ENCODE measurements at regions not wholly inside any gene's neighbourhood (a gene's known extent, or its start where the extent isn't known, plus 50 kb on each side); places are given as distances from the start of the nearest gene placed in this dataset.
"Not testable (repeated sequence)": the region's sequence is repeated elsewhere in the genome, so short reads cannot be mapped to it uniquely, and the experiment has no call there.

DNA sequence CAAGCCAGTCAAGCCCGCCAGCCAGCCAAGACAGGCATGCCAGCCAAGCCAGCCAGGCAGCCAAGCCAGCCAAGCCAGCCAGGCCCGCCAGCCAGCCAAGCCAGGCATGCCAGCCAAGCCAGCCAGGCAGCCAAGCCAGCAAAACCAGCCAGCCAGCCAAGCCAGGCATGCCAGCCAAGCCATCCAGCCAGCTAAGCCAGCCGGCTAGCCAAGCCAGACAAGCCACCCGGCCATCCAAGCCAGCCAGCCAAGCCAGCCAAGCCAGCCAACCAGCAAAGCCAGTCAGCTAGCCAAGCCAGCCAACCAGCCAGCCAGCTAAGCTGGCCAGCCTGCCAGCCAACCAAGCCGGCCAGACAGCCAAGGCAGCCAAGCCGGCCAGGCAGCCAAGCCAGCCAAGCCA, 330.7 kb upstream of the PLGLB2 start:
- ATAC-seq; intact Hi-C loops (cut with micrococcal nuclease); DNase-seq: not testable (repeated sequence)

GRCh38 chr2:87417742-87418567, 329.9 kb upstream of the PLGLB2 start:
- DNase-seq, ATAC-seq: not testable (repeated sequence)

GRCh38 chr2:87418823-87419822, 328.8 kb upstream of the PLGLB2 start:
- DNase-seq; ATAC-seq; intact Hi-C loops (cut with micrococcal nuclease): not testable (repeated sequence)

More at GRCh38 chr2:87417742-87418567, 329.9 kb upstream of the PLGLB2 start:
- intact Hi-C loops (cut with micrococcal nuclease) = not testable (repeated sequence)

- DNase-seq; ATAC-seq; intact Hi-C loops (cut with micrococcal nuclease): not testable (repeated sequence)
Measured at GRCh38 chr2:87419980-87420379, 327.9 kb upstream of the PLGLB2 start.

GRCh38 chr2:87420954-87421353, 326.9 kb upstream of the PLGLB2 start:
- DNase-seq; ATAC-seq; intact Hi-C loops (cut with micrococcal nuclease): not testable (repeated sequence)

DNA sequence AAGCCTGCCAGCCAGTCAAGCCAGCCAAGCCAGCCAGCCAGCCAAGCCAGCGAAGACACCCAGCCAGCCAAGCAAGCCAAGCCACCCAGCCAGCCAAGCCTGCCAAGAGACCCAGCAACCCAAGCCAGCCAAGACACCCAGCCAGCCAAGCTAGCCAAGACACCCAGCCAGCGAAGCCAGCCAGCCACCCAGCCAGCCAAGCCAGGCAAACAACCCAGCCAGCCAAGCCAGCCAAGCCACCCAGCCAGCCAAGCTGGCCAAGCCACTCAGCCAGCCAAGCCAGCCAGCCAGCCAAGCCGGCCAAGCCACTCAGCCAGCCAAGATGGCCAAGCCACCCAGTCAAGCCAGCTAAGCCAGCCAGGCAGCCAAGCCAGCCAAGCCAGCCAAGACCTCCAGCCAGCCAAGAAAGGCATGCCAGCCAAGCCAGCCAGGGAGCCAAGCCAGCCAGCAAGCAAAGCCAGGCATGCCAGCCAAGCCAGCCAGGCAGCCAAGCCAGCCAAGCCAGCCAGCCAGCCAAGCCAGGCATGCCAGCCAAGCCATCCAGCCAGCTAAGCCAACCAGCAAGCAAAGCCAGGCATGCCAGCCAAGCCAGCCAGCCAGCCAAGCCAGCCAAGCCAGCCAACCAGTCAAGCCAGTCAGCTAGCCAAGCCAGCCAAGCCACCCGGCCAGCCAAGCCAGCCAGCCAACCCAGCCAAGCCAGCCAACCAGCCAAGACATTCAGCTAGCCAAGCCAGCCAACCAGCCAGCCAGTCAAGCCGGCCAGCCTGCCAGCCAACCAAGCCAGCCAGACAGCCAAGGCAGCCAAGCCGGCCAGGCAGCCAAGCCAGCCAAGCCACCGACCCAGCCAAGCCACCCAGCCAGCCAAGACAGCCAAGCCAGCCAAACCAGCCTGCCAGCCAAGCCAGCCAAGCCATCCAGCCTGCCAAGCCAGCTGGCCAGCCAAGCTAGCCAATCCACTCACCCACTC, 323.8 kb upstream of the PLGLB2 start:
- ATAC-seq; DNase-seq; intact Hi-C loops (cut with micrococcal nuclease): not testable (repeated sequence)

- DNase-seq, ATAC-seq: not testable (repeated sequence)
Measured at GRCh38 chr2:87424763-87425154, 323.1 kb upstream of the PLGLB2 start.

GRCh38 chr2:87425191-87425590, 322.7 kb upstream of the PLGLB2 start:
- intact Hi-C loops (cut with micrococcal nuclease); DNase-seq; ATAC-seq: not testable (repeated sequence)

More at GRCh38 chr2:87424763-87425154, 323.1 kb upstream of the PLGLB2 start:
- intact Hi-C loops (cut with micrococcal nuclease) = not testable (repeated sequence)

- ATAC-seq; DNase-seq; intact Hi-C loops (cut with micrococcal nuclease): not testable (repeated sequence)
Measured at GRCh38 chr2:87425717-87426116, 322.2 kb upstream of the PLGLB2 start.

- DNase-seq = not testable (repeated sequence)
Measured at GRCh38 chr2:87428452-87429130, 319.3 kb upstream of the PLGLB2 start.

DNA sequence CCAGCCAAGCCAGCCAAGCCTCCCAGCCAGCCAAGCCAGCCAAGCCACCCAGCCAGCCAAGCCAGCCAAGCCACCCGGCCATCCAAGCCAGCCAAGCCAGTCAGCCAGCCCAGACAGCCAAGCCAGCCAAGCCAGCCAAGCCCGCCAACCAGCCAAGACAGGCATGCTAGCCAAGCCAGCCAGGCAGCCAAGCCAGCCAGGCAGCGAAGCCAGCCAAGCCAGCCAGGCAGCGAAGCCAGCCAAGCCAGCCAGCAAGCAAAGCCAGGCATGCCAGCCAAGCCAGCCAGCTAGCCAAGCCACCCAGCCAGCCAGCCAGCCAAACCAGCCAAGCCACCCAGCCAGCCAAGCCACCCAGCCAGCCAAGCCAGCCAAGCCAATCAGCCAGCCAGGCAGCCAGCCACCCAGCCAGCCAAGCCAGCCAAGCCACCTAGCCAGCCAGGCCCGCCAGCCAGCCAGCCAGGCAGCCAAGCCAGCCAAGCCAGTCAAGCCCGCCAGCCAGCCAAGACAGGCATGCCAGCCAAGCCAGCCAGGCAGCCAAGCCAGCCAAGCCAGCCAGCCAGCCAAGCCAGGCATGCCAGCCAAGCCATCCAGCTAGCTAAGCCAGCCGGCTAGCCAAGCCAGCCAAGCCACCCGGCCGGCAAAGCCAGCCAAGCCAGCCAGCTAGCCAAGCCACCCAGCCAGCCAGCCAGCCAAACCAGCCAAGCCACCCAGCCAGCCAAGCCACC, 318.5 kb upstream of the PLGLB2 start:
- DNase-seq; intact Hi-C loops (cut with micrococcal nuclease); ATAC-seq: not testable (repeated sequence)

More at GRCh38 chr2:87428452-87429130, 319.3 kb upstream of the PLGLB2 start:
- intact Hi-C loops (cut with micrococcal nuclease); ATAC-seq: not testable (repeated sequence)

- ATAC-seq; intact Hi-C loops (cut with micrococcal nuclease); DNase-seq: not testable (repeated sequence)
Measured at GRCh38 chr2:87429931-87430275, 318.0 kb upstream of the PLGLB2 start.

- DNase-seq; ATAC-seq; intact Hi-C loops (cut with micrococcal nuclease): not testable (repeated sequence)
Measured at GRCh38 chr2:87431051-87431450, 316.8 kb upstream of the PLGLB2 start.

GRCh38 chr2:87432711-87433453, 315.0 kb upstream of the PLGLB2 start:
- ATAC-seq; DNase-seq; intact Hi-C loops (cut with micrococcal nuclease): not testable (repeated sequence)

DNA sequence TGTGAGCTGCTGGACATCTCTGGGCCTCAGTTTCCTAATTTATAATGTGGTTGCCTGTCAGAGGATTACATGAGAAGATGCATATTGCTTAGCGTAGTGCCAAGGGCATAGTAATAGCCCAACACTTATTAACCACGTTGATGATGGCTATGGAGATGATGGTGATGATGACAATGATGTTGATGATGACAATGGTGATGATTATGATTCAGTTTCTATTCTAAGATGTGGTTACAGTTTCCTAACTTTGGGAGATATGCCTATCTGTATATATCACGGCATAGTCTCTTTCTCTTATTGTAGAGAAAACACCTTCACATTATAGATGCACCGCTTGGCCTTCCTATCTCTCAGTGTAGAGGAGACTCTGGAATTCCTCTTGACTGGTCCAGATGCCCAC, 311.9 kb upstream of the PLGLB2 start:
- intact Hi-C loops (cut with micrococcal nuclease); DNase-seq; ATAC-seq: not testable (repeated sequence)

GRCh38 chr2:87437701-87438260, 310.1 kb upstream of the PLGLB2 start:
- DNase-seq; intact Hi-C loops (cut with micrococcal nuclease): not testable (repeated sequence)
- peak; percentile 91 for ATAC-seq

Data from left ventricle myocardium superior (tissue), 1 donor.